C4-2B (cell line): ENCODE measurements at regions not wholly inside any gene's neighbourhood (a gene's known extent, or its start where the extent isn't known, plus 50 kb on each side); places are given as distances from the start of the nearest gene placed in this dataset.

ENCODE experiments used
- ZFX ChIP-seq: fragments of 450-650 bp; IDR thresholded peaks from 2 replicates; pipeline ENCODE4 v1.6.1; 2017
- TF ChIP-seq, protein P1 (sequence below): fragments of 450-650 bp; conservative IDR thresholded peaks from 2 replicates; pipeline ENCODE4 v1.5.1; 2017; ENCODE audit warnings: mild to moderate bottlenecking

DNA sequence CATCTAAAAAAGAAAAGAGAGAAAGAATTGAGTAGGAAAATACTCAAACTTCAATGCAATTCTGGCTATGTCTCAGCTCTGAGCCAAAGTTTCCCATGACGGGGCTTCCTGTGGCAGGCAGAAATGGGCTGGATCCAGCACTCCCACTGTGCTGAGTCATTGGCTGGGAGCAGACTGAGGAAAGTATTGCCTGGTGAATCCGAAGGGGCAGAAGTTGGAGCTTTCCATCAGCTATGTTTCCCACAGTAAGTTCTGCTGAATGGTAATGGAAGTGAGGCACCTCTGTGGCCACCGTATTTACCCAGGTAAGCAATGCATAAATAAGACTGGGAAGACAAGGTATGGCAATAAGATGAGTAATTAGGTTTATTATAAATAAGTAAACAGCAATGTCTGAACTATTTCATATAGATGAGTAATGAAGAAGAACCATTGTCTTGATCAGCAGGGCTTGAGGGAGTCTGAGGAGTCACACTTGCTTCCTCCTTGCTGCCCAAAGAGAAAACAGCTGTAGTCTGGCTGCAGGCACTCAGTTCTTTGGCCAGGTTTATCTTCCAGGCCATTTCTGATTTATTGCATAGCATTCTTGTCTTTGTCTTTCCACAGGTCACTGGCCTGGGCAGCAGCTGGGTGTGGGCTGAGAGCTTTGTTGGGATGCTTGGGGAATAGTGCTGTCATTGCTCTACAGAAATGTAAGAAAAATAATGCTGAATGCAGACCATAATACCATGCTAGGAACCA is 255.3 kb downstream of the DNAJB9 start:
- TF ChIP-seq, protein P1, sequence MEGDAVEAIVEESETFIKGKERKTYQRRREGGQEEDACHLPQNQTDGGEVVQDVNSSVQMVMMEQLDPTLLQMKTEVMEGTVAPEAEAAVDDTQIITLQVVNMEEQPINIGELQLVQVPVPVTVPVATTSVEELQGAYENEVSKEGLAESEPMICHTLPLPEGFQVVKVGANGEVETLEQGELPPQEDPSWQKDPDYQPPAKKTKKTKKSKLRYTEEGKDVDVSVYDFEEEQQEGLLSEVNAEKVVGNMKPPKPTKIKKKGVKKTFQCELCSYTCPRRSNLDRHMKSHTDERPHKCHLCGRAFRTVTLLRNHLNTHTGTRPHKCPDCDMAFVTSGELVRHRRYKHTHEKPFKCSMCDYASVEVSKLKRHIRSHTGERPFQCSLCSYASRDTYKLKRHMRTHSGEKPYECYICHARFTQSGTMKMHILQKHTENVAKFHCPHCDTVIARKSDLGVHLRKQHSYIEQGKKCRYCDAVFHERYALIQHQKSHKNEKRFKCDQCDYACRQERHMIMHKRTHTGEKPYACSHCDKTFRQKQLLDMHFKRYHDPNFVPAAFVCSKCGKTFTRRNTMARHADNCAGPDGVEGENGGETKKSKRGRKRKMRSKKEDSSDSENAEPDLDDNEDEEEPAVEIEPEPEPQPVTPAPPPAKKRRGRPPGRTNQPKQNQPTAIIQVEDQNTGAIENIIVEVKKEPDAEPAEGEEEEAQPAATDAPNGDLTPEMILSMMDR, result no peak
- no peak for TF ChIP-seq ZFX
